ENCODE measurements at regions not wholly inside any gene's neighbourhood (a gene's known extent, or its start where the extent isn't known, plus 50 kb on each side); places are given as distances from the start of the nearest gene placed in this dataset.
"Not testable (repeated sequence)": the region's sequence is repeated elsewhere in the genome, so short reads cannot be mapped to it uniquely, and the experiment has no call there.

DNA sequence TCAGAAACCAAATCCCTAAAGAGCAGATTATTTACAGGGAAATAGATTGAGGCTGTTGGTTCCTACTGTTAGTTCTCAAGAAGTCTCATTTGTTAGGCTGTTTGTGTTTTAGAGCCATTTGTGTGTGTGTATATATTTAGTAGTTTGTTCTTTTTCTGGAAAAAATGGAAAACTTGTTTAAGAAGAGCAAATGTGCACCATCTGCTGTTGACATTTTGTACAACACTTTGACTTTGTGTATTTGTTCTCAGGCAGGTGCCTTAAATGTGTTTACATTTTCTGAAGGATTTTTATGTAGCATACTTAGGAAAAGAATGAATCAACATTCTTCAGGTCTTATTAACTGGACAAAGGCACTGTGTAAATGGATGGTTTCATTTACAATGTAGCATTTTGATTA, 163.7 kb upstream of the FOLH1 start:
- TF ChIP-seq GATA2 (IDR thresholded peaks at IDR 0.05; ENCODE audit: insufficient read depth, insufficient read length, low read depth, low read length); EZH2 (IDR thresholded peaks at IDR 0.05; ENCODE audit: borderline replicate concordance, low read depth, low read length, severe bottlenecking); POLR2A (IDR thresholded peaks at IDR 0.05; ENCODE audit: low read depth, low read length); POLR2AphosphoS5 (IDR thresholded peaks at IDR 0.05; ENCODE audit: insufficient read depth, low read depth, low read length): not testable (repeated sequence)
- TF ChIP-seq, protein P1, sequence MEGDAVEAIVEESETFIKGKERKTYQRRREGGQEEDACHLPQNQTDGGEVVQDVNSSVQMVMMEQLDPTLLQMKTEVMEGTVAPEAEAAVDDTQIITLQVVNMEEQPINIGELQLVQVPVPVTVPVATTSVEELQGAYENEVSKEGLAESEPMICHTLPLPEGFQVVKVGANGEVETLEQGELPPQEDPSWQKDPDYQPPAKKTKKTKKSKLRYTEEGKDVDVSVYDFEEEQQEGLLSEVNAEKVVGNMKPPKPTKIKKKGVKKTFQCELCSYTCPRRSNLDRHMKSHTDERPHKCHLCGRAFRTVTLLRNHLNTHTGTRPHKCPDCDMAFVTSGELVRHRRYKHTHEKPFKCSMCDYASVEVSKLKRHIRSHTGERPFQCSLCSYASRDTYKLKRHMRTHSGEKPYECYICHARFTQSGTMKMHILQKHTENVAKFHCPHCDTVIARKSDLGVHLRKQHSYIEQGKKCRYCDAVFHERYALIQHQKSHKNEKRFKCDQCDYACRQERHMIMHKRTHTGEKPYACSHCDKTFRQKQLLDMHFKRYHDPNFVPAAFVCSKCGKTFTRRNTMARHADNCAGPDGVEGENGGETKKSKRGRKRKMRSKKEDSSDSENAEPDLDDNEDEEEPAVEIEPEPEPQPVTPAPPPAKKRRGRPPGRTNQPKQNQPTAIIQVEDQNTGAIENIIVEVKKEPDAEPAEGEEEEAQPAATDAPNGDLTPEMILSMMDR (IDR thresholded peaks at IDR 0.05; ENCODE audit: extremely low read depth in 1 of 2, insufficient read depth in 1 of 2, low read depth in 1 of 2, low read length in 2 of 2) = peak in 1 of 2 donors; percentile 5
